OCI-LY1 (cell line): ENCODE measurements at regions not wholly inside any gene's neighbourhood (a gene's known extent, or its start where the extent isn't known, plus 50 kb on each side); places are given as distances from the start of the nearest gene placed in this dataset.

Source experiments
- H2AFZ ChIP-seq: fragments of 200-600 bp; sonication (generic), shearing (Covaris generic); 2 replicates; pipeline ENCODE4 v1.6.0; 2014; ENCODE audit warnings: antibody characterized with exemption, mild to moderate bottlenecking, low read length
- H3F3A ChIP-seq: fragments of 200-600 bp; sonication (generic), shearing (Covaris generic); 2 replicates; pipeline ENCODE4 v1.6.0; 2014; ENCODE audit warnings: mild to moderate bottlenecking, antibody characterized with exemption, low read length, moderate library complexity; ENCODE audit not compliant: insufficient read depth
- H3K27ac ChIP-seq: fragments of 200-600 bp; sonication (generic); 2 replicates; pipeline ENCODE4 v1.5.1; 2014; ENCODE audit warnings: low read length, mixed run types, mild to moderate bottlenecking, low read depth; ENCODE audit not compliant: poor library complexity, severe bottlenecking
- H3K27me3 ChIP-seq: fragments of 200-600 bp; sonication (generic); 2 replicates; pipeline ENCODE4 v1.6.0; 2014; ENCODE audit warnings: antibody characterized with exemption, mild to moderate bottlenecking, low read length, moderate library complexity; ENCODE audit not compliant: insufficient read depth
- H3K36me3 ChIP-seq: fragments of 200-600 bp; sonication (generic); 2 replicates; pipeline ENCODE4 v1.6.1; 2014; ENCODE audit warnings: mild to moderate bottlenecking, antibody characterized with exemption, low read length, moderate library complexity, mixed read lengths; ENCODE audit not compliant: insufficient read depth
- H3K4me1 ChIP-seq: fragments of 200-600 bp; sonication (generic); 2 replicates; pipeline ENCODE4 v1.5.1; 2014; ENCODE audit warnings: mild to moderate bottlenecking, low read length, moderate library complexity; ENCODE audit not compliant: insufficient read depth, severe bottlenecking
- H3K4me2 ChIP-seq: fragments of 200-600 bp; sonication (generic), shearing (Covaris generic); 2 replicates; pipeline ENCODE4 v1.6.1; 2014; ENCODE audit warnings: low read length
- H3K4me3 ChIP-seq: fragments of 200-600 bp; sonication (generic); 2 replicates; pipeline ENCODE4 v1.5.1; 2014; ENCODE audit warnings: low read length, low read depth, mild to moderate bottlenecking, mixed read lengths; ENCODE audit not compliant: poor library complexity, severe bottlenecking
- H3K79me2 ChIP-seq: fragments of 200-600 bp; shearing (Covaris generic); 2 replicates; pipeline ENCODE4 v1.6.1; 2016; ENCODE audit warnings: mixed run types, low read length, mixed read lengths; ENCODE audit not compliant: insufficient read depth
- H3K9ac ChIP-seq: fragments of 200-600 bp; sonication (generic), shearing (Covaris generic); 2 replicates; pipeline ENCODE4 v1.6.1; 2014; ENCODE audit warnings: mild to moderate bottlenecking, low read length, mixed read lengths
- H3K9me2 ChIP-seq: fragments of 200-600 bp; sonication (generic), shearing (Covaris generic); 2 replicates; pipeline ENCODE4 v1.6.1; 2014; ENCODE audit warnings: low read depth, mild to moderate bottlenecking, low read length, mixed read lengths
- H3K9me3 ChIP-seq: fragments of 200-600 bp; shearing (Covaris generic); 2 replicates; pipeline ENCODE4 v1.6.1; 2014; ENCODE audit warnings: low read length, mixed read lengths
- H4K20me1 ChIP-seq: fragments of 200-600 bp; sonication (generic), shearing (Covaris generic); 2 replicates; pipeline ENCODE4 v1.6.0; 2016; ENCODE audit warnings: mild to moderate bottlenecking, low read length; ENCODE audit not compliant: insufficient read depth
- CTCF ChIP-seq: fragments of 200-600 bp; sonication (generic), shearing (Covaris generic); IDR thresholded peaks from 2 replicates; pipeline ENCODE4 v1.5.1; 2017; ENCODE audit warnings: mild to moderate bottlenecking, antibody characterized with exemption, low read length, moderate library complexity, mixed read lengths
- EZH2 ChIP-seq: fragments of 200-600 bp; sonication (generic), shearing (Covaris generic); IDR thresholded peaks from 2 replicates; pipeline ENCODE4 v1.8.0; 2017; ENCODE audit warnings: borderline replicate concordance, mixed run types, mild to moderate bottlenecking, antibody characterized with exemption, low read length, moderate library complexity, mixed read lengths

GRCh38 chr2:194455358-194455757 is 1201.7 kb upstream of the SLC39A10 start:
- Histone ChIP-seq H3K4me1 (no peaks in the 10 kb centered on the region), H3K79me2 (no peaks in the 10 kb centered on the region), H3K4me3 (no peak overlapping the region), H3K9ac (no peak overlapping the region), H3K9me2 (no peaks in the 10 kb centered on the region), H2AFZ (no peak overlapping the region), H3K27me3 (no peaks in the 10 kb centered on the region), H3F3A (no peaks in the 10 kb centered on the region), H3K27ac (no peak overlapping the region), H3K4me2 (no peak overlapping the region), H3K9me3 (no peaks in the 10 kb centered on the region), H4K20me1 (no peaks in the 10 kb centered on the region), H3K36me3 (no peaks in the 10 kb centered on the region)
- TF ChIP-seq CTCF (no peak), EZH2 (no peak)

- TF ChIP-seq EZH2, result no peak
- TF ChIP-seq CTCF, result no peak
- Histone ChIP-seq H3K9me2 (no peaks in the 10 kb centered on the region), H3K27ac (no peak overlapping the region), H3K4me3 (no peak overlapping the region), H4K20me1 (no peaks in the 10 kb centered on the region), H3F3A (no peaks in the 10 kb centered on the region), H3K27me3 (no peaks in the 10 kb centered on the region), H3K4me1 (no peaks in the 10 kb centered on the region), H3K79me2 (no peaks in the 10 kb centered on the region), H3K36me3 (no peaks in the 10 kb centered on the region), H3K9me3 (no peaks in the 10 kb centered on the region), H2AFZ (no peak overlapping the region), H3K9ac (no peak overlapping the region), H3K4me2 (no peak overlapping the region)
Measured at GRCh38 chr2:194452504-194452903, 1204.5 kb upstream of the SLC39A10 start.

DNA sequence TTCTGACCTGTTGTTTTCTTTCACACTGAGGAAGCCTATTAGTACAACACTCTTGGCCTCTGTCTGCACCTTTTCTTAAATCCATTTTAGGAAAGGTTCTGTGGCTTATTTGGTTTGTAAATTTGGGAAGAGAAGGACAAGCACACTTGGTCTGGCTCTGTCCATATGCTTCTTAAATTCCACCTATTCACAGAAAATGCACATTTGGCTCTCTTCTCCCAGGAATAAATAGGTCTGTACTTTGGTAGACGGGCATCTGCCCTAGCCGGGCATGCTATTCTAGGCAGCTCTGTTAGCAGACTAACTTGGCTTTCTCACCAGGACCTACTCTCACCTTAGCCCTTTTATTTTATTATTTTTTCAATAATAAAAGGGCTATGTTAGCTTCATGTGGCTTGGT is 1211.8 kb upstream of the SLC39A10 start:
- TF ChIP-seq EZH2 (no peak), CTCF (no peak)
- no peaks in the 10 kb centered on the region for H3K9me3 ChIP-seq
- no peak overlapping the region for H3K4me3 ChIP-seq
- H3F3A ChIP-seq, result no peaks in the 10 kb centered on the region
- no peak overlapping the region for H3K27ac ChIP-seq
- H4K20me1 ChIP-seq, result no peaks in the 10 kb centered on the region
- H3K79me2 ChIP-seq, result no peaks in the 10 kb centered on the region
- H3K36me3 ChIP-seq, result no peaks in the 10 kb centered on the region
- H3K9me2 ChIP-seq, result no peaks in the 10 kb centered on the region
- H3K27me3 ChIP-seq, result no peaks in the 10 kb centered on the region
- no peak overlapping the region for H3K9ac ChIP-seq
- no peak overlapping the region for H3K4me2 ChIP-seq
- H3K4me1 ChIP-seq, result no peaks in the 10 kb centered on the region
- no peak overlapping the region for H2AFZ ChIP-seq
